ENCODE measurements at regions not wholly inside any gene's neighbourhood (a gene's known extent, or its start where the extent isn't known, plus 50 kb on each side); places are given as distances from the start of the nearest gene placed in this dataset.

DNA sequence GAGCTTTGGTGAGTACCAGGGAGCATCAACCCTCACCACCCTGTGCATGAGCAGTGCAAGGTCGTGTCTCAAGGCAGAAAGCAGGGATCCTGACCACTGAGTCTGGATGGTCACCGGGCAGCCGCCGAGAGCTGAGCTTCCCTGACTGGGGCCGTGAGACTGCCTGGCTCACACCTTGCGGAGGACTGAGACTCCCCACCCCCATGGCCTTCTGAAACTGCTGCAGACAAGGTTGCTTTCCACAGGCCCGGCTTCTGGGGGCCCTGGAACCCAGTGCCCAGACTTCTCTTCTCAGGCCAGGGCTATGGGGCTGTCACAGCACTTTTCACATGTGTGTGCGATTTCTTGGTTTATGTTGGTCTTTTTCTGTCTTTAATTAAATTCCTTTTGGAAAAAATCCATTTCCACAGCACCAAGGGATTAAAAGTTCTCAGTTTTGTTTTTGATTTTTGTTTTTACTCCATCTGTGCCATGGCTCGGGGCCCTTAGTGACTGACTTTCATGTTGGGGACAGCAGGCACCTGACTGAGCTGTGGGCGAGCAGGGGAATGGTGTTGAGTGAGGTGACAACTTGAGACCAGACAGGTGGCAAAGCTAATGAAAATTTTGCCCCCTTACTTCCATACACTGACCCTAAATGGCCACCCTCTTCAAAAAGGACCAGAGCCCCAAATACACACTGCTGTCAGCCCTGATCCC lies 297.9 kb downstream of the CYP26B1 start:
- H3K36me3 ChIP-seq (ENCODE audit: insufficient read depth in 1 of 2, low read depth in 1 of 2), result no peaks in the 10 kb centered on the region
- ATAC-seq, result no peak
- TF ChIP-seq CTCF (IDR thresholded peaks at IDR 0.05), result no peak
- no peaks in the 10 kb centered on the region for H3K4me1 ChIP-seq
- H3K9me3 ChIP-seq, result no peaks in the 10 kb centered on the region
- peaks cover 0 to 9% (median 2%) of the 10 kb centered on the region in 3 donors for H3K27me3 ChIP-seq (ENCODE audit: insufficient read depth in 3 of 3, low read length in 2 of 3)
- no peak overlapping the region for H3K27ac ChIP-seq
- intact Hi-C loops (cut with DNase I), result no loop called here
- H3K4me3 ChIP-seq, result no peak overlapping the region
- WGBS, 3 donors, result 89 to 93% (median 90%) methylated on average over 10 of the region's 10 CpGs
- no peak for DNase-seq

DNA sequence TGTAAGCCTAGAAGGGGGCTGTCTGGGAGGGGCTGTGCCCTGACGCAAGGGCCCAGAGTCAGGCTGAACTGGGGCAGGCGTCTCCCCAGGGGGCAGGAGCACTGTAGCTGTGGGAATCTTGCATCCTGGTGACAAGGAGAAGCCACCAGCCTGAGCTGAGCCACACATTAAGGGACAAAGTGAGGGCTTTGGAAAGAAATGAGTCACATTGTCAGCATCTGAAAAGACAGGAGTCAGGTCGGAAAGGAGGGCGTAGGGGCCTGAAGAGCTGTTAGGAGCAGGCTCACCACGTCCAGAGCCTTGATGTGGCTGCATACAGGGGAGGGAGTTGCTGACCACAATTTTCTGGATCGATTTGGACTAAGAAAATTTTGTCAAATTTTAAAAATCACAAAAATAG lies 298.6 kb downstream of the CYP26B1 start:
- Histone ChIP-seq H3K27me3 (ENCODE audit: insufficient read depth in 3 of 3, low read length in 2 of 3) (peaks cover 0 to 9% (median 2%) of the 10 kb centered on the region in 3 donors), H3K9me3 (no peaks in the 10 kb centered on the region), H3K4me3 (no peak overlapping the region), H3K4me1 (no peaks in the 10 kb centered on the region), H3K27ac (no peak overlapping the region), H3K36me3 (ENCODE audit: insufficient read depth in 1 of 2, low read depth in 1 of 2) (no peaks in the 10 kb centered on the region)
- TF ChIP-seq CTCF (IDR thresholded peaks at IDR 0.05), result no peak
- WGBS, 3 donors, result 90 to 93% (median 92%) methylated on average over 6 of the region's 6 CpGs
- intact Hi-C loops (cut with DNase I), result no loop called here
- ATAC-seq (no peak), DNase-seq (no peak)

- Histone ChIP-seq H3K4me3 (no peak overlapping the region), H3K36me3 (ENCODE audit: insufficient read depth in 1 of 2, low read depth in 1 of 2) (no peaks in the 10 kb centered on the region), H3K9me3 (no peaks in the 10 kb centered on the region), H3K4me1 (no peaks in the 10 kb centered on the region), H3K27ac (no peak overlapping the region), H3K27me3 (ENCODE audit: insufficient read depth in 3 of 3, low read length in 2 of 3) (no peaks in the 10 kb centered on the region)
- 59 to 65% (median 60%) methylated on average over 3 of the region's 3 CpGs for WGBS, 3 donors
- intact Hi-C loops (cut with DNase I), result no loop called here
- no peak for TF ChIP-seq CTCF (IDR thresholded peaks at IDR 0.05)
- no peak for DNase-seq
- no peak for ATAC-seq
Measured at GRCh38 chr2:71846669-71847291, 300.9 kb downstream of the CYP26B1 start.

DNA sequence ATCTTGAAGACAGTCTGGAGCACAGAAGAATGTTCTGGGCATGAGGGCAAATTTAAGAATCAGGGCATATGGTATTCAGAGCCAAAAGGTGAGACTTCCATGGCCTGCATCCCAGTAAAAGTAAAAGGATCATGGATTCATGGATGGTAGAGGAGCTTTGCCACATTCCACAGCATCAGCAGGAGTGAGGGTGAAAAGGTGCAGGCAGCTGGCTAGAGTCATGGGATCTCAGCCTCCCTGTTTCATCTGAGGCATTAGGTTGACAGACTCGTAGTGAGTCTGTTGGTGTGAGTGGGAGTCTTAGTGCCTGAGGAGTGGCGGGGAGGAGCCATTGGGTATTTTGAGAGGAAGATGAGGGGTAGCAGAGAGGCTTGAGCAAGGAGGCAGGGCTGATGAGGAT lies 301.6 kb downstream of the CYP26B1 start:
- Histone ChIP-seq H3K27me3 (ENCODE audit: insufficient read depth in 3 of 3, low read length in 2 of 3) (no peaks in the 10 kb centered on the region), H3K9me3 (no peaks in the 10 kb centered on the region), H3K27ac (no peak overlapping the region), H3K36me3 (ENCODE audit: insufficient read depth in 1 of 2, low read depth in 1 of 2) (no peaks in the 10 kb centered on the region), H3K4me3 (no peak overlapping the region), H3K4me1 (no peaks in the 10 kb centered on the region)
- 92 to 100% (median 97%) methylated on average over 2 of the region's 2 CpGs for WGBS, 3 donors
- TF ChIP-seq CTCF (IDR thresholded peaks at IDR 0.05), result no peak
- intact Hi-C loops (cut with DNase I), result no loop called here
- DNase-seq, result no peak
- no peak for ATAC-seq

Data from psoas muscle (tissue), 7 donors.